LNCaP clone FGC (cell line): ENCODE measurements at regions not wholly inside any gene's neighbourhood (a gene's known extent, or its start where the extent isn't known, plus 50 kb on each side); places are given as distances from the start of the nearest gene placed in this dataset.

Experiments used
- DNase-seq: peaks from one replicate; pipeline ENCODE4 v3.0.0-alpha.2; 2011; ENCODE audit warnings: low read depth
- H3K4me3 ChIP-seq: 2 replicates; pipeline ENCODE4 v1.5.1; 2011; ENCODE audit warnings: mild to moderate bottlenecking, low read depth, low read length, control low read depth
- TF ChIP-seq, protein P1 (sequence below): IDR thresholded peaks from 2 replicates; pipeline ENCODE4 v1.5.1; 2012; ENCODE audit warnings: mild to moderate bottlenecking; ENCODE audit not compliant: control insufficient read depth, insufficient read depth; ENCODE audit errors: extremely low read depth

DNA sequence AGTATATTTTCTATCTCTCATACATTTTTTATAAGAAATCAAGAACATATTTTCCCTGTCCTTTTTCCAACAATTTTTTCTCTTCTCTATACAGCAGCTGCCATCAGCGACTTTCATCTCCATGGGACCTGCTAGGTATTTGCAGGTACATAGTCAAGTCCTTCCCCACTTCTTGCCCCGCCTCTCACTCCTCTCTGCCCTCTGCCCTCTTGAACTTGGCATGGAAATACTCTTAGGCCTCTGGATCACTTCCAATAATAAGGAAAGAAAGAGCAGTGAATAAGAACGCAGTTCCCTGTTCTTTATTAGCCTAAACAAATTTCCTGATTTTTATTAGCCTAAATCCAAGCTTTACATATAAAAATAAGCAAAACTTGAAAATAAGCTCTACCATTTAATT lies 353.1 kb downstream of the SEC23A start:
- no peak overlapping the region for H3K4me3 ChIP-seq
- TF ChIP-seq, protein P1, sequence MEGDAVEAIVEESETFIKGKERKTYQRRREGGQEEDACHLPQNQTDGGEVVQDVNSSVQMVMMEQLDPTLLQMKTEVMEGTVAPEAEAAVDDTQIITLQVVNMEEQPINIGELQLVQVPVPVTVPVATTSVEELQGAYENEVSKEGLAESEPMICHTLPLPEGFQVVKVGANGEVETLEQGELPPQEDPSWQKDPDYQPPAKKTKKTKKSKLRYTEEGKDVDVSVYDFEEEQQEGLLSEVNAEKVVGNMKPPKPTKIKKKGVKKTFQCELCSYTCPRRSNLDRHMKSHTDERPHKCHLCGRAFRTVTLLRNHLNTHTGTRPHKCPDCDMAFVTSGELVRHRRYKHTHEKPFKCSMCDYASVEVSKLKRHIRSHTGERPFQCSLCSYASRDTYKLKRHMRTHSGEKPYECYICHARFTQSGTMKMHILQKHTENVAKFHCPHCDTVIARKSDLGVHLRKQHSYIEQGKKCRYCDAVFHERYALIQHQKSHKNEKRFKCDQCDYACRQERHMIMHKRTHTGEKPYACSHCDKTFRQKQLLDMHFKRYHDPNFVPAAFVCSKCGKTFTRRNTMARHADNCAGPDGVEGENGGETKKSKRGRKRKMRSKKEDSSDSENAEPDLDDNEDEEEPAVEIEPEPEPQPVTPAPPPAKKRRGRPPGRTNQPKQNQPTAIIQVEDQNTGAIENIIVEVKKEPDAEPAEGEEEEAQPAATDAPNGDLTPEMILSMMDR = no peak
- no peak for DNase-seq

GRCh38 chr14:38745861-38746260 lies 357.2 kb downstream of the SEC23A start:
- DNase-seq = no peak
- TF ChIP-seq, protein P1 = no peak
- no peak overlapping the region for H3K4me3 ChIP-seq

- DNase-seq = no peak
- TF ChIP-seq, protein P1 = no peak
- no peak overlapping the region for H3K4me3 ChIP-seq
Observed at GRCh38 chr14:38743966-38744584, 359.0 kb downstream of the SEC23A start.

DNA sequence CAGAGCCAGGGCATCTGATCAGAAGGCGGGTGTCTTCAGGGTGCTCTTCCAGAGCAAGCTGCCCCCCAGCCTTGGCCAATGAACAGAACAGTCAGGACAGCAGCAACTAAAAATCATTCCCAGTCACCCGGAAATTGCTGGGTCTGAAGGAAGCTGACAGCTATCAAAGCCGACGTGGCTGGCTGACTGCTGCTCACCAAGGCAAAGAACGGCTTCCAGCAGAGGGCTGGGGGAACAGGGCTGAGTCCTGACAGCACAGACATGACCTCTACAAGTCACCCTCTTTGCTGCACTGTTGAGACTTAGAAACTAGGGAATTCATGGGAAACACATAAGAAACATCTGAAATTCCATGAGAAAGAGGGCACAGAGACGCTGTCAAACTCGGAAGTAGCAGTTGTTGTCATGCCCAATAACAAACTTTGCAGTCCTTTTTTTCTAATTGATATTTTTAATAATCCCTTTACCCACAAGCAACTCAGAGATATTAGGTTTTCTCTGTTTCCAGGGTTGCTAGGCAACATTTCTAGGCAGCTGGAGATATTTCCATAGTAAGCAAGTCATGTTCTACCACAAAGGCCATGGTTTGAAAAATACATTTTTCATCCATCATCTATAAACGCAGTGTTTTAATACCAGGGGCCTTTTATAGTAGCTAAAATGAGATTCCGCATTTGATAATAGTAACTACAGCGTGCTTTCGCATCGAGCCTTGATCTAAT lies 365.2 kb downstream of the SEC23A start:
- no peak for DNase-seq
- TF ChIP-seq, protein P1 = no peak
- H3K4me3 ChIP-seq = no peak overlapping the region

- no peak for DNase-seq
- no peak overlapping the region for H3K4me3 ChIP-seq
- TF ChIP-seq, protein P1 = no peak
Observed at GRCh38 chr14:38735005-38735404, 368.0 kb downstream of the SEC23A start.

DNA sequence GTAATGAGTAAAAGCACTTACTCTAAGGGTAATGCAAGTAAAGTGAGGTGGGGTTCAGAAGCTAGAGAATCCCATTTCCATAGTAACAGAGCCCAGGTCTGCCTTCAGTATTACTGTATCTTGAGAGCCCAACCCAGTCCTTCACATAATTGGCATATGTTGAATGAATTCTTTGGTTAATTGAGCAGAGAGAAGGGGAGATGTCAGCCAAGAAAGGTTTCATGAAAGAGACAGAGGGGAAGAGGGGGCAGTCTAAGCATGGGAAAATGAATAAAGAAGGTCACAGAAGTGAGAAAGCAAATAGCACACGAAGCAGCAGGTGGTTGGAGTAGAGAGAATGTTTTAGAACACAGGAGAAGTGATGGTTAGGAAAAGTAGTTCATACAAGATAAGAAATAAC lies 371.1 kb downstream of the SEC23A start:
- TF ChIP-seq, protein P1 = no peak
- no peak for DNase-seq

GRCh38 chr14:38730420-38730819 lies 372.6 kb downstream of the SEC23A start:
- TF ChIP-seq, protein P1 = no peak
- H3K4me3 ChIP-seq = no peak overlapping the region
- DNase-seq = no peak

More for the DNA sequence above, 371.1 kb downstream of the SEC23A start:
- no peak overlapping the region for H3K4me3 ChIP-seq
